PC-3 (cell line): ENCODE measurements at regions not wholly inside any gene's neighbourhood (a gene's known extent, or its start where the extent isn't known, plus 50 kb on each side); places are given as distances from the start of the nearest gene placed in this dataset.

Experiments used
- CTCF ChIP-seq: fragments of 300-600 bp; sonication (generic); conservative IDR thresholded peaks from 2 replicates; pipeline ENCODE4 v1.5.1; 2017; ENCODE audit warnings: antibody characterized with exemption, low read depth, mild to moderate bottlenecking, low read length
- EZH2phosphoT487 ChIP-seq: fragments of 300-600 bp; sonication (generic); IDR thresholded peaks from 2 replicates; pipeline ENCODE4 v1.6.1; 2018; ENCODE audit warnings: mild to moderate bottlenecking, antibody characterized with exemption, low read length, borderline replicate concordance

- TF ChIP-seq CTCF (no peak), EZH2phosphoT487 (no peak)
Measured at GRCh38 chr13:32838945-32839344, 177.3 kb upstream of the KL start.
